ENCODE measurements at regions not wholly inside any gene's neighbourhood (a gene's known extent, or its start where the extent isn't known, plus 50 kb on each side); places are given as distances from the start of the nearest gene placed in this dataset.
"Not testable (repeated sequence)": the region's sequence is repeated elsewhere in the genome, so short reads cannot be mapped to it uniquely, and the experiment has no call there.

DNA sequence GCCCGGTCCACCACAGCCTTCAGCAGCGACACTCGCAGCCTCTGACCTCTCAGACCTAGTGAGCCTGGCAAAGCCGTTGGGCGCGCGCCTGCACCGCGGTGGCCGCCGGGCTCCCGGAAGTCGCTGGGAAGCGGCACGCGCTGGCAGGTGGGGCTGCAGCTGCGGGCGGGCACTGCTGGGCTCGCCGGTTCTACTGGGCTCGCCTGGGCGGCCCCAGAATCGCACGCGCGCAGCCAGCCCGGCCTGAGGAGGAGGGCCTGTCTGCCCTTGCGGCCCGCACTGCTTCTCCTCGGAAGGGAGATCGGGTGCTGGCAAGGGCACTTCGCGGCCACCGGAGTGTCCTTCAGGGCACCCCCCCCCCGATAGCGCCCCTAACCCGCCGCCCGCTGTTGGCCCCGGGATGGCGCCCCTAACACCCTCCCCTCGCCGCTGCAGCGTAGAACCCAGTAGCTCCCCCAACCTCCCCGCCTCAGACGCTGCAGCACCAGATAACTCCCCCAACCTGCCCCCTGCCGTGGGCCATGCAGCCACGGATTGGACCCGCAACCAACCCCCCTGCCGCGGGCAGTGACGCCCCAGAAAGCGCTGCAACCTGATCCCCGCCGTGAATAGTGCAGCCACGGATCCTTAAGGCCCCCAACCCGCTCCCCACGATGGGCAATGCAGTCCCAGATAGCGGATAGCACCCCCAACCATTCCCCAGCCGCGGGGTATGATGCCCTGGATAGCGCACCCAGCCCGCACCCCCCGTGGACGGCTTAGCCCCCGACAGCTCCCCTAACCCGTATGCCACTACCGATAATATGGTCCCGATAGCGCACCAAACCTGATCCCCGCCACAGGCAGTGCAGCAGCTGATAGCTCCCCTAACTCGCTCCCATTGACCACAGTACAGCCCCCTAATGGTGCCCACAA, 306.5 kb downstream of the TUBA3C start:
- DNase-seq; intact Hi-C loops (cut with DNase I; ENCODE audit: low total_unique reads); H3K4me1 ChIP-seq; H3K36me3 ChIP-seq; H3K27ac ChIP-seq; H3K4me3 ChIP-seq; H3K9me3 ChIP-seq: not testable (repeated sequence)
- 40 to 54% (median 51%) methylated on average over 28 to 72 of the region's 72 CpGs for WGBS, 5 donors
- H3K27me3 ChIP-seq (replicated peaks in 1 of 7), result peaks cover 0 to 14% (median 0%) of the 10 kb centered on the region in 7 donors

DNA sequence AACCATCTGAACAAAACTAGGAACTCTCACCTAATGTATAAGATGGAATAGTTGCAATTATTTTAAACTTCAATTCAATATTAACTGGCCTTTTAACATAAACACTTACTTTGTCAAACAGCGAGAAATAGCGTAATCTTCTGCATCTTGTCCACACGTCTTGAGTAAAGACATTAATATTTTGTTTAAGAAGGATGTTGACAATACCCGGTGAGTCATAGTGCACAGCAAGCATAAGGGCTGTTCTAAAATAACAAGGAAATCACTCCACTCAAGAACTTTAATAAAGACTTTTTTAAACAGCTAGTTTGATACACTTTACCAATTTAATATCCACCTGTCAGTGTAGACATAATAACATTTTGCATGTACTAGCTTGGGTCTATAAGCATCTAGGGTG, 311.1 kb downstream of the TUBA3C start:
- 72 to 91% (median 75%) methylated on average over 4 of the region's 4 CpGs for WGBS, 5 donors

DNA sequence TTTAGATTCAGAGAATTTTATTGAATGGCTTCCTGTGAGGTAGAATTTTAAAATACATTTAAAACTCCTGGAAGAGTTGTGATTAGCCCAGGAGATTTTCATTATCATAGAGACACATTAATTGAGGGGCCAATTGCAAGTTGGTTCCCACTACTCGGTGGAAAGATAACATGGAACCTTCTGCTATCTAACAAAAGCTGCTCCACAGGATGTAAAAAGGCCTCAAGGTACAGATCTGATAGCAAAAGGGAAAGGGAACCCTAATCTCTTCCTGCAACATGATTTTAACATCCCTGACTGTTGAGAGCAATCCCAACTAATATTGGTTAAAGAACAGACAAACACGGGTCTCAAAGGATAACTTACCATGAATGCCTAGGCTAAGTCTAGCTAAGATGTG, 312.3 kb downstream of the TUBA3C start:
- H3K4me1 ChIP-seq; intact Hi-C loops (cut with DNase I; ENCODE audit: low total_unique reads); H3K27me3 ChIP-seq (replicated peaks in 1 of 7); H3K9me3 ChIP-seq; H3K4me3 ChIP-seq; H3K27ac ChIP-seq; DNase-seq; H3K36me3 ChIP-seq: not testable (repeated sequence)
- 66 to 81% (median 75%) methylated on average over 2 of the region's 2 CpGs for WGBS, 5 donors

More for the DNA sequence above, 311.1 kb downstream of the TUBA3C start:
- H3K4me3 ChIP-seq; intact Hi-C loops (cut with DNase I; ENCODE audit: low total_unique reads); H3K9me3 ChIP-seq; DNase-seq; H3K27ac ChIP-seq; H3K4me1 ChIP-seq; H3K36me3 ChIP-seq; H3K27me3 ChIP-seq (replicated peaks in 1 of 7): not testable (repeated sequence)

DNA sequence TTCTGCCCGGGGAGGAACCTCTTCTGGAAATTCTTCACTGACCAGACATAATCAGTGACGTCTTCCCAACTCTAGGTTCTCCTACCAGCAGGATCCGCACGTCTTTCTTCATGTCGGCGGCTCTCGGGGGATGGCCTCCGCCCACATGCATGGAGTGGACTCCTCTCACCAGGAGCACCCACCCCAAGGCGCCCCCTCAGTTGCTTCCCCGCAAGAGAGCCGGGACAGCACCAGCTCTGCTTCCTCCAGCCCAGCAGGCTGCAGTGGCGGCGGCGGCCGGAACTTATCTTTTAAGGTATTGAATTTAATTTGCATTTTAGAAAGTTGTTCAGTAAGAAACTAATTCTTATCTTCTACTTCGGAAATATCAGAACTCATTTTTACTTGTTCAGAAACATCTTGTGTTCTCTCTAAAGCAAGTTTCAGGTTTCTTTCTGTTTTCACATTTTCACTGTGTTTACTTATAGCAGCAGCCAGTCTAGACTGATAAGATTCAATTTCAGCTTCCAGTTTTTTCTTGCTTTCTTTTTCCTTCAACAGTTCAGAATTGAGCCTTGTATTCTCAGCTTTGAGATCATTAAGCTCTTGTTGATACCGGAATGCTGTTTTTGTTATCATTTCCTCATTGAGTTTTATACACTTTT, 343.5 kb downstream of the TUBA3C start:
- H3K27ac ChIP-seq, H3K4me1 ChIP-seq: not testable (repeated sequence)

DNA sequence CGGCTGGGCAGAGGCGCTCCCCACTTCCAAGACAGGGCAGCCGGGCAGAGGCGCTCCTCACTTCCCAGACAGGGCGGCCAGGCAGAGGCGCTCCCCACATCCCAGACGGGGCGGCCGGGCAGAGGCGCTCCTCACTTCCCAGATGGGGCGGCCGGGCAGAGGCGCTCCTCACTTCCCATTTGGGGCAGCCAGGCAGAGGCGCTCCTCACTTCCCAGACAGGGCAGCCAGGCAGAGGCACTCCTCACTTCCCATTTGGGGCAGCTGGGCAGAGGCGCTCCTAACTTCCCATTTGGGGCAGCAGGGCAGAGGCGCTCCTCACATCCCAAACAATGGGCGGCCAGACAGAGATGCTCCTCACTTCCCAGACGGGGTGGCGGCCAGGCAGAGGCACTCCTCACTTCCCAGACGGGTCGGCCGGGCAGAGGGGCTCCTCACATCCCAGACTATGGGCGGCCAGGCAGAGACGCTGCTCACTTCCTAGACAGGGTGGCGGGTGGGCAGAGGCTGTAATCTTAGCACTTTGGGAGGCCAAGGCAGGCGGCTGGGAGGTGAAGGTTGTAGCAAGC, 344.4 kb downstream of the TUBA3C start:
- DNase-seq; H3K4me1 ChIP-seq; H3K27me3 ChIP-seq (replicated peaks in 1 of 7); H3K27ac ChIP-seq; H3K36me3 ChIP-seq; H3K4me3 ChIP-seq; intact Hi-C loops (cut with DNase I; ENCODE audit: low total_unique reads): not testable (repeated sequence)
- peaks cover 0 to 20% (median 0%) of the 10 kb centered on the region in 8 donors for H3K9me3 ChIP-seq
- WGBS, 5 donors, result 84 to 97% (median 90%) methylated on average over 4 to 26 of the region's 26 CpGs

More for the DNA sequence above, 343.5 kb downstream of the TUBA3C start:
- peak; percentile 72 for DNase-seq
- intact Hi-C loops (cut with DNase I; ENCODE audit: low total_unique reads); H3K36me3 ChIP-seq; H3K27me3 ChIP-seq (replicated peaks in 1 of 7); H3K4me3 ChIP-seq: not testable (repeated sequence)
- 75 to 87% (median 87%) methylated on average over 16 to 17 of the region's 17 CpGs for WGBS, 5 donors
- H3K9me3 ChIP-seq, result peaks cover 0 to 20% (median 0%) of the 10 kb centered on the region in 8 donors

DNA sequence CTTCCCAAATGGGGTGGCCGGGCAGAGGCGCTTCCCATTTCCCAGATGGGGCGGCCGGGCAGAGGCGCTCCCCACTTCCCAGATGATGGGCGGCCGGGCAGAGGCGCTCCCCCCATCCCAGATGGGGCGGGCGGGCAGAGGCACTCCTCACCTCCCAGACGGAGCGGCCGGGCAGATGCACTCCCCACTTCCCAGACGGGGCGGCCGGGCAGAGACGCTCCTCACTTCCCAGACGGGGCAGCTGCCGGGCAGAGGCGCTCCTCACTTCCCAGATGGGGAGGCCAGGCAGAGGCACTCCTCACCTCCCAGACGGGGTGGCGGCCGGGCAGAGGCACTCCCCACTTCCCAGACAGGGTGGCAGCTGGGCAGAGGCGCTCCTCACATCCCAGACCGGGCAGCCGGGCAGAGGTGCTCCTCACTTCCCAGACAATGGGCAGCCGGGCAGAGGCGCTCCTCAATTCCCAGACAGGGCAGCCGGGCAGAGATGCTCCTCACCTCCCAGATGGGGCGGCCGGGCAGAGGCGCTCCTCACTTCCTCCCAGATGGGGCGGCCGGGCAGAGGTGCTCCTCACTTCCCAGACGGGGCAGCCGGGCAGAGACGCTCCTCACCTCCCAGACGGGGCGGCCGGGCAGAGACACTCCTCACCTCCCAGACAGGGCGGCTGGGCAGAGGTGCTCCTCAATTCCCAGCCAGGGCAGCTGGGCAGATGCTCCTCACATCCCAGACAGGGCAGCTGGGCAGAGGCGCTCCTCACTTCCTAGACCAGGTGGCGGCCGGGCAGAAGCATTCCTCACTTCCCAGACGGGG, 345.0 kb downstream of the TUBA3C start:
- peaks cover 0 to 20% (median 0%) of the 10 kb centered on the region in 8 donors for H3K9me3 ChIP-seq
- H3K36me3 ChIP-seq; DNase-seq; H3K4me3 ChIP-seq; H3K4me1 ChIP-seq; intact Hi-C loops (cut with DNase I; ENCODE audit: low total_unique reads); H3K27me3 ChIP-seq (replicated peaks in 1 of 7); H3K27ac ChIP-seq: not testable (repeated sequence)
- 79 to 96% (median 89%) methylated on average over 30 to 45 of the region's 45 CpGs for WGBS, 5 donors

DNA sequence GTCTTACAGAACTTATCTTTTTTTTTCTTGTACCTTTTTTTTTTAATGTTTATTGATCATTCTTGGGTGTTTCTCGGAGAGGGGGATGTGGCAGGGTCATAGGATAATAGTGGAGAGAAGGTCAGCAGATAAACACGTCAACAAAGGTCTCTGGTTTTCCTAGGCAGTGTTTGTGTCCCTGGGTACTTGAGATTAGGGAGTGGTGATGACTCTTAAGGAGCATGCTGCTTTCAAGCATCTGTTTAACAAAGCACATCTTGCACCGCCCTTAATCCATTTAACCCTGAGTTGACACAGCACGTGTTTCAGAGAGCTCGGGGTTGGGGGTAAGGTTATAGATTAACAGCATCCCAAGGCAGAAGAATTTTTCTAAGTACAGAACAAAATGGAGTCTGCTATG, 345.9 kb downstream of the TUBA3C start:
- intact Hi-C loops (cut with DNase I; ENCODE audit: low total_unique reads); H3K4me3 ChIP-seq; H3K36me3 ChIP-seq; H3K27me3 ChIP-seq (replicated peaks in 1 of 7); H3K27ac ChIP-seq; DNase-seq; H3K4me1 ChIP-seq: not testable (repeated sequence)
- 66 to 81% (median 69%) methylated on average over 5 of the region's 5 CpGs for WGBS, 5 donors
- peaks cover 0 to 20% (median 0%) of the 10 kb centered on the region in 8 donors for H3K9me3 ChIP-seq

DNA sequence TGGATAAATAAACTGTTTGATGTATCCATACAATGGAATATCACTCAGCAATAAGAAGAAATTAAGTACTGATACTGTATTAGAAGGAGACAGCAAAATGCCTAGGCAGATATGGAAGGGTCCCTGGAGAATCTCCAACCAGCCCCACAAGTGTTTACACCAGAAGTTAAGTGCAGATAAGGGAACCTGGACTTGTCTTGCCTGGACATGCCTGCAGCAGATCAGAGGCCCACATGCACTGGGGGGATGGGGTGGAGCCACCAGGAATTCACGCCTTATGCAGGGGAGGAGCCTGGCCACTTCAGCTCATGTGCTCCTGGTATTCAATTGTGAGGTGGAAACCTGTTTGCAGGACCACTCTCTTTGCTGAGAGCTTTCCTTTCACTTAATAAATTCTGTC, 356.9 kb downstream of the TUBA3C start:
- H3K27me3 ChIP-seq (replicated peaks in 1 of 7); H3K36me3 ChIP-seq; H3K27ac ChIP-seq; H3K9me3 ChIP-seq; intact Hi-C loops (cut with DNase I; ENCODE audit: low total_unique reads); H3K4me1 ChIP-seq; H3K4me3 ChIP-seq; DNase-seq: not testable (repeated sequence)
- WGBS, 5 donors, result 40 to 84% (median 67%) methylated on average over 1 of the region's 1 CpG

DNA sequence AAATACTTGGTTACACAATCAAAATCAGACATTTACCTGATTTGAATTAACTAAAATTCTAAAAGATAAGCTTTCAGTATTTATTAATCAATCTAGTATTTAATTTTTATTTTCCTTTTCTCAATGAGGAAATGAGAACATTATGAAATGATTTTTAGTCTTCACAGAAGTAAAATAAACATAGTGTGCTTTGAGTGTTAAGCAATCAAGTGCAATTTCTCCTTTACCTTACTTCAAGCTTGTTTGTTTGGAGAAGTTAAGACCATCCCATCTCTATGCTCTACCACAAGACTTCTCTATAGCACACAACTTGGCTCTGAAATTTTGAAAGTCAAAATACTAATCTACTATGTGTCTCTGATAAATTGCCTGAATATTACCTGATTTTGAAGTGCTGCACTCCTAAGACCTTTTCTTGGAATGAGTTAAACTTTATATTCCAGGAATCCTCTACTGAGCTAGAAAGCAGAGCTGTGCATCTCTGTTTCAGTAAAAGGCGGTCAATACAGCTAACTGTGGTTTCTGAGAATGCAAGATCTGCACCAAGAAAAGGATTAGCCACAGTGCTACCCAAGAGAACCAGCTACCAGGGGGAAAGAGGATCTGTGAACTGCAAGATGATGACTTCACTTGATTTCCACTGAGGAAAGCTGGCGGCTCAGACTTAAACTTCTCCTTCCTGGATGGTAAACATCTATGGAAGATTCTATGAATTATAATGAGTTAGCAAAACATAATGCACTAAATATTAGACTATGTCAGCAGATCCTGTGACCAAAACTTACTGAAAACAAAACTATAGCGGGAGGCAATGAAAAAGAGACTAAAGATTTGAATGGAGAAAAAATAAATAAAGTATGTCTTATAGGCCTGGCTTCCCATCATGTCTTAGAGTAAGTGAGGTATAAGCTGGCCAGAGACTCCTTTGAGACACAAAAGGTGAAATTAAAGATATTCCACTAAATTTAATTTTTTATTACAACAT, 358.7 kb downstream of the TUBA3C start:
- DNase-seq; H3K9me3 ChIP-seq; H3K4me1 ChIP-seq; intact Hi-C loops (cut with DNase I; ENCODE audit: low total_unique reads); H3K27me3 ChIP-seq (replicated peaks in 1 of 7); H3K27ac ChIP-seq; H3K36me3 ChIP-seq; H3K4me3 ChIP-seq: not testable (repeated sequence)
- WGBS, 5 donors, result 63 to 73% (median 67%) methylated on average over 3 of the region's 3 CpGs
